ENCODE measurements at regions not wholly inside any gene's neighbourhood (a gene's known extent, or its start where the extent isn't known, plus 50 kb on each side); places are given as distances from the start of the nearest gene placed in this dataset.

GRCh38 chr13:26993780-26994179, 177.8 kb downstream of the USP12 start:
- H3K9me3 ChIP-seq (ENCODE audit: control insufficient read depth, insufficient read depth, low read length) = peaks cover 5% of the 10 kb centered on the region
- no peak overlapping the region for H3K27ac ChIP-seq (ENCODE audit: low read depth, low read length)
- no peak for TF ChIP-seq CTCF (IDR thresholded peaks at IDR 0.05; ENCODE audit: low read depth, low read length, poor library complexity, severe bottlenecking)
- TF ChIP-seq EZH2phosphoT487 (IDR thresholded peaks at IDR 0.05; ENCODE audit: borderline replicate concordance, low read length) = no peak
- H3K79me2 ChIP-seq (ENCODE audit: control insufficient read depth, low read length) = no peaks in the 10 kb centered on the region
- no peak overlapping the region for H3K4me3 ChIP-seq (ENCODE audit: low read length)
- H3K36me3 ChIP-seq (ENCODE audit: control insufficient read depth, low read length) = no peaks in the 10 kb centered on the region
- no peak overlapping the region for H3K4me2 ChIP-seq (ENCODE audit: low read length)
- peaks cover 17% of the 10 kb centered on the region for H3K4me1 ChIP-seq (ENCODE audit: control insufficient read depth, low read length)
- H3K27me3 ChIP-seq (ENCODE audit: control insufficient read depth, low read length) = peaks cover 3% of the 10 kb centered on the region
- no peaks in the 10 kb centered on the region for H4K20me1 ChIP-seq (ENCODE audit: control insufficient read depth, insufficient read depth, low read depth, low read length)
- no peaks in the 10 kb centered on the region for H3F3A ChIP-seq (ENCODE audit: control insufficient read depth, insufficient read depth)
- H3K9me2 ChIP-seq (replicated peaks; ENCODE audit: control insufficient read depth, low read length) = no peaks in the 10 kb centered on the region

GRCh38 chr13:26992951-26993719, 178.5 kb downstream of the USP12 start:
- H4K20me1 ChIP-seq (ENCODE audit: control insufficient read depth, insufficient read depth, low read depth, low read length) = no peaks in the 10 kb centered on the region
- peaks cover 13% of the 10 kb centered on the region for H3K4me1 ChIP-seq (ENCODE audit: control insufficient read depth, low read length)
- H3K4me3 ChIP-seq (ENCODE audit: low read length) = no peak overlapping the region
- H3K9me2 ChIP-seq (replicated peaks; ENCODE audit: control insufficient read depth, low read length) = no peaks in the 10 kb centered on the region
- H3K4me2 ChIP-seq (ENCODE audit: low read length) = no peak overlapping the region
- H3K9me3 ChIP-seq (ENCODE audit: control insufficient read depth, insufficient read depth, low read length) = peaks cover 5% of the 10 kb centered on the region
- H3K27me3 ChIP-seq (ENCODE audit: control insufficient read depth, low read length) = peaks cover 3% of the 10 kb centered on the region
- H3F3A ChIP-seq (ENCODE audit: control insufficient read depth, insufficient read depth) = no peaks in the 10 kb centered on the region
- no peak overlapping the region for H3K27ac ChIP-seq (ENCODE audit: low read depth, low read length)
- no peaks in the 10 kb centered on the region for H3K79me2 ChIP-seq (ENCODE audit: control insufficient read depth, low read length)
- TF ChIP-seq CTCF (IDR thresholded peaks at IDR 0.05; ENCODE audit: low read depth, low read length, poor library complexity, severe bottlenecking) = no peak
- TF ChIP-seq EZH2phosphoT487 (IDR thresholded peaks at IDR 0.05; ENCODE audit: borderline replicate concordance, low read length) = no peak
- no peaks in the 10 kb centered on the region for H3K36me3 ChIP-seq (ENCODE audit: control insufficient read depth, low read length)

GRCh38 chr13:26991508-26992181, 180.0 kb downstream of the USP12 start:
- Histone ChIP-seq H3K4me1 (ENCODE audit: control insufficient read depth, low read length) (no peaks in the 10 kb centered on the region), H3K9me3 (ENCODE audit: control insufficient read depth, insufficient read depth, low read length) (peaks cover 5% of the 10 kb centered on the region), H4K20me1 (ENCODE audit: control insufficient read depth, insufficient read depth, low read depth, low read length) (no peaks in the 10 kb centered on the region), H3K36me3 (ENCODE audit: control insufficient read depth, low read length) (no peaks in the 10 kb centered on the region), H3F3A (ENCODE audit: control insufficient read depth, insufficient read depth) (no peaks in the 10 kb centered on the region), H3K79me2 (ENCODE audit: control insufficient read depth, low read length) (no peaks in the 10 kb centered on the region), H3K4me3 (ENCODE audit: low read length) (no peak overlapping the region), H3K27me3 (ENCODE audit: control insufficient read depth, low read length) (peaks cover 7% of the 10 kb centered on the region), H3K4me2 (ENCODE audit: low read length) (no peak overlapping the region), H3K27ac (ENCODE audit: low read depth, low read length) (no peak overlapping the region), H3K9me2 (replicated peaks; ENCODE audit: control insufficient read depth, low read length) (no peaks in the 10 kb centered on the region)
- TF ChIP-seq CTCF (IDR thresholded peaks at IDR 0.05; ENCODE audit: low read depth, low read length, poor library complexity, severe bottlenecking) = no peak
- TF ChIP-seq EZH2phosphoT487 (IDR thresholded peaks at IDR 0.05; ENCODE audit: borderline replicate concordance, low read length) = no peak

Data from DOHH2 (cell line).